ENCODE measurements at regions not wholly inside any gene's neighbourhood (a gene's known extent, or its start where the extent isn't known, plus 50 kb on each side); places are given as distances from the start of the nearest gene placed in this dataset.

- no peak for DNase-seq (ENCODE audit: extremely low read depth, insufficient read length)
- no peak overlapping the region for H3K4me3 ChIP-seq (replicated peaks; ENCODE audit: low read depth, low read length)
- H3K36me3 ChIP-seq (ENCODE audit: control insufficient read depth, insufficient read depth, low read length): no peaks in the 10 kb centered on the region
- TF ChIP-seq, protein P1, sequence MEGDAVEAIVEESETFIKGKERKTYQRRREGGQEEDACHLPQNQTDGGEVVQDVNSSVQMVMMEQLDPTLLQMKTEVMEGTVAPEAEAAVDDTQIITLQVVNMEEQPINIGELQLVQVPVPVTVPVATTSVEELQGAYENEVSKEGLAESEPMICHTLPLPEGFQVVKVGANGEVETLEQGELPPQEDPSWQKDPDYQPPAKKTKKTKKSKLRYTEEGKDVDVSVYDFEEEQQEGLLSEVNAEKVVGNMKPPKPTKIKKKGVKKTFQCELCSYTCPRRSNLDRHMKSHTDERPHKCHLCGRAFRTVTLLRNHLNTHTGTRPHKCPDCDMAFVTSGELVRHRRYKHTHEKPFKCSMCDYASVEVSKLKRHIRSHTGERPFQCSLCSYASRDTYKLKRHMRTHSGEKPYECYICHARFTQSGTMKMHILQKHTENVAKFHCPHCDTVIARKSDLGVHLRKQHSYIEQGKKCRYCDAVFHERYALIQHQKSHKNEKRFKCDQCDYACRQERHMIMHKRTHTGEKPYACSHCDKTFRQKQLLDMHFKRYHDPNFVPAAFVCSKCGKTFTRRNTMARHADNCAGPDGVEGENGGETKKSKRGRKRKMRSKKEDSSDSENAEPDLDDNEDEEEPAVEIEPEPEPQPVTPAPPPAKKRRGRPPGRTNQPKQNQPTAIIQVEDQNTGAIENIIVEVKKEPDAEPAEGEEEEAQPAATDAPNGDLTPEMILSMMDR (IDR thresholded peaks at IDR 0.05; ENCODE audit: insufficient read depth, low read length, poor library complexity, severe bottlenecking): no peak
- H3K27me3 ChIP-seq (replicated peaks; ENCODE audit: control insufficient read depth, insufficient read depth, low read length): no peaks in the 10 kb centered on the region
These were observed 179.6 kb upstream of the ARG1 start for GRCh38 chr6:131393433-131393832.

- TF ChIP-seq, protein P1 (IDR thresholded peaks at IDR 0.05; ENCODE audit: insufficient read depth, low read length, poor library complexity, severe bottlenecking): no peak
- DNase-seq (ENCODE audit: extremely low read depth, insufficient read length): no peak
- Histone ChIP-seq H3K36me3 (ENCODE audit: control insufficient read depth, insufficient read depth, low read length) (no peaks in the 10 kb centered on the region), H3K27me3 (replicated peaks; ENCODE audit: control insufficient read depth, insufficient read depth, low read length) (no peaks in the 10 kb centered on the region), H3K4me3 (replicated peaks; ENCODE audit: low read depth, low read length) (no peak overlapping the region)
These were observed 178.1 kb upstream of the ARG1 start for GRCh38 chr6:131394768-131395432.

DNA sequence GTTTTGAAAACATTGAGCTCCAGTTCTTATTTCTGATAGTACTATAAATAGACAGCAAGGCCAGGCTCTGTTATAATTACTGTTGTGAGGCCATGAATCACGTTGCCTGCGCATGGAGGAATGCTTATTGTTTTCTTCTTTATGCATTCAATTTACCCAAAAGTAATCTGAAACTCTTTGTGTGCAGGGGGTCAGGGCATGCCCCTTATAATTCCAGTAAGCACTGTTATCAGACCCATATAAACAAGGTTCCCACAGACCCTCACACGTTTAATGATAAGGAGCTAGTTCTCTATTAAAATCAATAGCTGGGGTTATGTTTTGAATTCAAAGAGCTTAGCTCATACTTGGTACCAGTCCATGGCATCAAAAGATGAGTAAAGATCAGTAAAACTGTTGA, 174.8 kb upstream of the ARG1 start:
- no peak for DNase-seq (ENCODE audit: extremely low read depth, insufficient read length)
- TF ChIP-seq, protein P1 (IDR thresholded peaks at IDR 0.05; ENCODE audit: insufficient read depth, low read length, poor library complexity, severe bottlenecking): no peak

DNA sequence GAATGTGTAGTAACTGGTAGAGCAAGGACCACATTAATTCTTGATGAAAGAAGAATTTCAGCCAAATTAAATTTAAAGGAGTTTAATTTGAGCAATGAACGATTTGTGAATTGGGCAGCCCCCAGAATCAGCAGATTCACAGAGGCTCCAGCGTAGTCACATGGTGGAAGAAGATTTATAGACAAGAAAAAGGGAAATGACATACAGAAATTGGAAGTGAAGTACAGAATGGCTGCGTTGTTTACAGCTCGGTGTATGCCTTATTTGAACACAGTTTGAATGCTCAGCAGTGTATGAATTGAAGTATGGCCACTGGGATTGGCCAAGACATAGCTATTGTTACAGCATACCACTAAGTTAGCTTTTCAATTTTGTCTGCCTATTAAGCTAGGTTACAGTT, 173.6 kb upstream of the ARG1 start:
- no peak for DNase-seq (ENCODE audit: extremely low read depth, insufficient read length)
- H3K27me3 ChIP-seq (replicated peaks; ENCODE audit: control insufficient read depth, insufficient read depth, low read length): no peaks in the 10 kb centered on the region
- no peaks in the 10 kb centered on the region for H3K36me3 ChIP-seq (ENCODE audit: control insufficient read depth, insufficient read depth, low read length)
- TF ChIP-seq, protein P1 (IDR thresholded peaks at IDR 0.05; ENCODE audit: insufficient read depth, low read length, poor library complexity, severe bottlenecking): no peak
- H3K4me3 ChIP-seq (replicated peaks; ENCODE audit: low read depth, low read length): no peak overlapping the region

More for the DNA sequence above, 174.8 kb upstream of the ARG1 start:
- Histone ChIP-seq H3K4me3 (replicated peaks; ENCODE audit: low read depth, low read length) (no peak overlapping the region), H3K36me3 (ENCODE audit: control insufficient read depth, insufficient read depth, low read length) (no peaks in the 10 kb centered on the region), H3K27me3 (replicated peaks; ENCODE audit: control insufficient read depth, insufficient read depth, low read length) (no peaks in the 10 kb centered on the region)

GRCh38 chr6:131400054-131400778, 172.8 kb upstream of the ARG1 start:
- H3K4me3 ChIP-seq (replicated peaks; ENCODE audit: low read depth, low read length): no peak overlapping the region
- DNase-seq (ENCODE audit: extremely low read depth, insufficient read length): no peak
- TF ChIP-seq, protein P1 (IDR thresholded peaks at IDR 0.05; ENCODE audit: insufficient read depth, low read length, poor library complexity, severe bottlenecking): no peak

More at GRCh38 chr6:131400054-131400778, 172.8 kb upstream of the ARG1 start:
- Histone ChIP-seq H3K27me3 (replicated peaks; ENCODE audit: control insufficient read depth, insufficient read depth, low read length) (no peaks in the 10 kb centered on the region), H3K36me3 (ENCODE audit: control insufficient read depth, insufficient read depth, low read length) (no peaks in the 10 kb centered on the region)
